ENCODE measurements at regions not wholly inside any gene's neighbourhood (a gene's known extent, or its start where the extent isn't known, plus 50 kb on each side); places are given as distances from the start of the nearest gene placed in this dataset.

DNA sequence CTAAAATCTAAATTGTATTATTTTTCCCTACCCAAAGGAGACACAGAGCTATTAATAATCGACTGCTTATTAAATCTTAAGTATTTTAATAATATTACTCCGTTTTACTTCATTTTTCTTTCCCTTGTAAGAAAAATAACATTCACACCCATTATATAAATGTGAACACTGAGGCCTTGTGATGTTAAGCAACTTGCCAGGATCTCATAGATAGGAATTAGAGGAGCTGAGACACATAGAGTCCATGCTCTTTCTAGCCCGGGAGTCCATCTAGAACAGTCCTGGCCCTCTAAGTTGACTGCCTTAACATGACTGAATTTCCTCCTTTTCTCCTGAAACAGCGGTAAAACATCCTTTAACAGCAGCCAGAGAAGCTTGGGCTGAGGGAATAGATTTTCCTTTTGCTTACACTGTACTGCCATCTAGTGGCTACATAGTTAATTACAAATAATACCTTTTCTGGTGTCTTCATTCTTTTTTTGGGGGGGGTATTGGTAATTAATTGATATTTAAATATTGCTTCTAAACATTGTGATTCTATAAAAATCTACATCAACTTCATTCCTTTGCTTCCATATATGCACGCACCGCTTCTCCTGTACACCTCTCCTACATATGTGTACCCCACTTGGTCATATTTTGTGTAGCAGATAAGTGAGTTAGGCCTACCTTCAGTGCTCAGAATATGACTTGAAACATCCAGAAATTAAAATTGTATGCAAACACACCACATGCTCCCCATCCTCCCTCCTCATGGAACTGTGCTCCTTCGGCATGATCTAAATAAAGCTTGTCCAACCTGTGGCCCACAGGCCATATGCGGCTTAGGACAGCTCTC lies 125.8 kb upstream of the HNMT start:
- DNase-seq, result no peak
- no peak overlapping the region for H3K4me3 ChIP-seq
- ATAC-seq (ENCODE audit: low FRiP score in 2 of 2), result peak in 1 of 2 donors; percentile 77
- no peak overlapping the region for H3K27ac ChIP-seq
- no peaks in the 10 kb centered on the region for H3K9me3 ChIP-seq
- TF ChIP-seq CTCF (IDR thresholded peaks at IDR 0.05) (peak in 5 of 6 experiments; percentile 40 to 71 (median 56)), POLR2AphosphoS5 (IDR thresholded peaks at IDR 0.05) (no peak), POLR2A (IDR thresholded peaks at IDR 0.05) (no peak)
- no peaks in the 10 kb centered on the region for H3K27me3 ChIP-seq
- WGBS, 2 donors, result 40% methylated on average over 8 of the region's 8 CpGs
- no peaks in the 10 kb centered on the region for H3K4me1 ChIP-seq
- H3K36me3 ChIP-seq, result no peaks in the 10 kb centered on the region

- DNase-seq (peak in 1 of 2 donors; percentile 27), ATAC-seq (ENCODE audit: low FRiP score in 2 of 2) (peak in 1 of 2 donors; percentile 72)
- Histone ChIP-seq H3K4me3 (no peak overlapping the region), H3K36me3 (no peaks in the 10 kb centered on the region), H3K27me3 (no peaks in the 10 kb centered on the region), H3K4me1 (no peaks in the 10 kb centered on the region), H3K9me3 (no peaks in the 10 kb centered on the region), H3K27ac (no peak overlapping the region)
- no peak for TF ChIP-seq POLR2AphosphoS5 (IDR thresholded peaks at IDR 0.05)
- TF ChIP-seq EP300 (IDR thresholded peaks at IDR 0.05), result no peak
- TF ChIP-seq CTCF (IDR thresholded peaks at IDR 0.05), result no peak
- TF ChIP-seq POLR2A (IDR thresholded peaks at IDR 0.05), result no peak
Measured at GRCh38 chr2:137842430-137842829, 121.8 kb upstream of the HNMT start.

GRCh38 chr2:137842952-137843351 lies 121.3 kb upstream of the HNMT start:
- DNase-seq (no peak), ATAC-seq (ENCODE audit: low FRiP score in 2 of 2) (no peak)
- 80 to 82% methylated on average over 3 of the region's 3 CpGs for WGBS, 2 donors
- Histone ChIP-seq H3K9me3 (no peaks in the 10 kb centered on the region), H3K27me3 (no peaks in the 10 kb centered on the region), H3K36me3 (no peaks in the 10 kb centered on the region), H3K4me1 (no peaks in the 10 kb centered on the region), H3K4me3 (no peak overlapping the region), H3K27ac (no peak overlapping the region)
- no peak for TF ChIP-seq EP300 (IDR thresholded peaks at IDR 0.05)
- no peak for TF ChIP-seq CTCF (IDR thresholded peaks at IDR 0.05)
- TF ChIP-seq POLR2AphosphoS5 (IDR thresholded peaks at IDR 0.05), result no peak
- no peak for TF ChIP-seq POLR2A (IDR thresholded peaks at IDR 0.05)

DNA sequence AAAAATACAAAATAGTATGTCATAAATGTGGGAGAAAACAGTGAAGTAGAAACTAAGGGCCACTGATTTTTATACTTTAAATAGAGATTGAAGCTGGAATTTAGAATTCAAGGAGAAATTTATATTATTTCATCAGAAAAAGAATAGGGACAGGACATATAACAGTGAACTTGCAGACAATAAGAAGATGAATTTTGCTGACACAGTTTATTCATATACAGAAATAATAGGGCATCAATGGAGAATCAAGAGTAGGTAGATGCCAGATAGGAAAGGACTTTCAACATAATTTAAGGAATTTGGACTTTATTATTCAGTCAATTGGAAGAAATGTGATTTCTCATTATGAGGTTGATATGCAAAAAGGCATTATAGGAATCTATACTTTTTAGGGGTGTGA lies 118.9 kb upstream of the HNMT start:
- H3K36me3 ChIP-seq, result no peaks in the 10 kb centered on the region
- TF ChIP-seq EP300 (IDR thresholded peaks at IDR 0.05), result no peak
- TF ChIP-seq CTCF (IDR thresholded peaks at IDR 0.05), result no peak
- no peak for TF ChIP-seq POLR2A (IDR thresholded peaks at IDR 0.05)
- TF ChIP-seq POLR2AphosphoS5 (IDR thresholded peaks at IDR 0.05), result no peak
- no peak overlapping the region for H3K4me3 ChIP-seq

DNA sequence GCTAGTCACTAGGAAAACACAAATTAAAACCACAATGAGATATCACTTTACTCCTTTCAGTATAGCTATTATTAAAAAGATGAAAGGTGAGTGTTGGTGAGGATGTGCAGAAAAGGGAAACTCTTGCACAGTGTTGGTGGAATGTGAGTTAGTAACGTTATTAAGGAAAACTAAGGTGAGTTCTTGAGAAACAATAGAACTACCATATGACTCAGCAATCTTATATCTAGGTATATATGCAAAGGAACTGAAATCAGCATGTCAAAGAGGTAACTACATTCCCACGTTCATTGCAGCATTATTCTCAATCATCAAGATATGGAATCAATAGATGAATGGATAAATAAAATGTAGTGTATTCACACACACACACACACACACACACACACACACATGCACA lies 117.3 kb upstream of the HNMT start:
- H3K4me3 ChIP-seq, result no peak overlapping the region
- H3K9me3 ChIP-seq, result no peaks in the 10 kb centered on the region
- H3K36me3 ChIP-seq, result no peaks in the 10 kb centered on the region
- 50 to 62% methylated on average over 2 of the region's 2 CpGs for WGBS, 2 donors
- no peak overlapping the region for H3K27ac ChIP-seq
- TF ChIP-seq POLR2A (IDR thresholded peaks at IDR 0.05), result no peak
- no peak for TF ChIP-seq CTCF (IDR thresholded peaks at IDR 0.05)
- no peak for TF ChIP-seq EP300 (IDR thresholded peaks at IDR 0.05)
- TF ChIP-seq POLR2AphosphoS5 (IDR thresholded peaks at IDR 0.05), result no peak
- H3K27me3 ChIP-seq, result no peaks in the 10 kb centered on the region
- DNase-seq (no peak), ATAC-seq (ENCODE audit: low FRiP score in 2 of 2) (no peak)
- no peaks in the 10 kb centered on the region for H3K4me1 ChIP-seq

More for the DNA sequence above, 118.9 kb upstream of the HNMT start:
- no peak for ATAC-seq (ENCODE audit: low FRiP score in 2 of 2)
- DNase-seq, result no peak
- no peak overlapping the region for H3K27ac ChIP-seq
- no peaks in the 10 kb centered on the region for H3K27me3 ChIP-seq
- H3K9me3 ChIP-seq, result no peaks in the 10 kb centered on the region
- H3K4me1 ChIP-seq, result no peaks in the 10 kb centered on the region
